Spinal cord (tissue), 9 donors: ENCODE measurements at regions not wholly inside any gene's neighbourhood (a gene's known extent, or its start where the extent isn't known, plus 50 kb on each side); places are given as distances from the start of the nearest gene placed in this dataset.
A peak's percentile ranks its signal among the peaks of the same experiment; 100 is the strongest.

ENCODE experiments used
- DNase-seq, 6 donors: peaks; one replicate each; pipeline versions ENCODE4 v3.0.0 to v3.0.0-alpha.2; 2013 to 2015; ENCODE audit warnings: low spot score in 6 of 6, low read depth in 4 of 6
- H3K27ac ChIP-seq: one replicate; pipeline ENCODE4 v1.5.1; 2013; ENCODE audit warnings: low read depth, low read length, control low read depth
- H3K27me3 ChIP-seq: one replicate; pipeline ENCODE4 v1.6.1; 2013; ENCODE audit warnings: low read length; ENCODE audit not compliant: control insufficient read depth, insufficient read depth
- H3K36me3 ChIP-seq: one replicate; pipeline ENCODE4 v1.6.1; 2013; ENCODE audit warnings: low read length; ENCODE audit not compliant: control insufficient read depth, insufficient read depth
- H3K4me1 ChIP-seq: one replicate; pipeline ENCODE4 v1.6.1; 2013; ENCODE audit warnings: low read length; ENCODE audit not compliant: control insufficient read depth, insufficient read depth
- H3K4me3 ChIP-seq: one replicate; pipeline ENCODE4 v1.5.1; 2013; ENCODE audit warnings: low read depth, low read length, control low read depth
- H3K9me3 ChIP-seq: one replicate; pipeline ENCODE4 v1.6.1; 2013; ENCODE audit warnings: low read length; ENCODE audit not compliant: control insufficient read depth, insufficient read depth
- WGBS: methylation state at CpG from one replicate; pipeline ENCODE4 v1.1.5; 2013; ENCODE audit warnings: missing lambda C conversion rate; ENCODE audit not compliant: insufficient coverage; 5-methylcytosine and 5-hydroxymethylcytosine counted together
- donor health status: healthy.

GRCh38 chr1:79441238-79441637 lies 434.7 kb upstream of the ADGRL4 start:
- no CpG with 5 or more reads among the region's 2 CpGs for WGBS

GRCh38 chr1:79437540-79437939 lies 431.0 kb upstream of the ADGRL4 start:
- no CpG with 5 or more reads among the region's 2 CpGs for WGBS
- no peak overlapping the region for H3K27ac ChIP-seq

More at GRCh38 chr1:79441238-79441637, 434.7 kb upstream of the ADGRL4 start:
- Histone ChIP-seq H3K4me3 (no peak overlapping the region), H3K36me3 (no peaks in the 10 kb centered on the region), H3K9me3 (no peaks in the 10 kb centered on the region), H3K27me3 (no peaks in the 10 kb centered on the region), H3K4me1 (no peaks in the 10 kb centered on the region), H3K27ac (no peak overlapping the region)
- DNase-seq: no peak

GRCh38 chr1:79431340-79431739 lies 424.8 kb upstream of the ADGRL4 start:
- Histone ChIP-seq H3K27me3 (no peaks in the 10 kb centered on the region), H3K27ac (no peak overlapping the region), H3K9me3 (no peaks in the 10 kb centered on the region), H3K36me3 (no peaks in the 10 kb centered on the region), H3K4me3 (no peak overlapping the region), H3K4me1 (no peaks in the 10 kb centered on the region)
- WGBS: 67% methylated on average over 2 of the region's 2 CpGs
- DNase-seq: no peak

More at GRCh38 chr1:79437540-79437939, 431.0 kb upstream of the ADGRL4 start:
- no peaks in the 10 kb centered on the region for H3K27me3 ChIP-seq
- no peaks in the 10 kb centered on the region for H3K4me1 ChIP-seq
- no peaks in the 10 kb centered on the region for H3K36me3 ChIP-seq
- no peaks in the 10 kb centered on the region for H3K9me3 ChIP-seq
- DNase-seq: no peak
- no peak overlapping the region for H3K4me3 ChIP-seq

- H3K4me3 ChIP-seq: no peak overlapping the region
- H3K27me3 ChIP-seq: no peaks in the 10 kb centered on the region
- 75% methylated on average over 8 of the region's 11 CpGs for WGBS
- no peak overlapping the region for H3K27ac ChIP-seq
- DNase-seq: no peak
- no peaks in the 10 kb centered on the region for H3K4me1 ChIP-seq
- no peaks in the 10 kb centered on the region for H3K9me3 ChIP-seq
- no peaks in the 10 kb centered on the region for H3K36me3 ChIP-seq
These were observed 423.9 kb upstream of the ADGRL4 start for GRCh38 chr1:79430437-79430836.

GRCh38 chr1:79422726-79423125 lies 416.2 kb upstream of the ADGRL4 start:
- no peak overlapping the region for H3K27ac ChIP-seq
- no peaks in the 10 kb centered on the region for H3K27me3 ChIP-seq
- H3K9me3 ChIP-seq: no peaks in the 10 kb centered on the region
- peak in 1 of 6 donors; percentile 8 for DNase-seq
- WGBS: no CpG with 5 or more reads among the region's 2 CpGs
- no peaks in the 10 kb centered on the region for H3K36me3 ChIP-seq
- H3K4me3 ChIP-seq: no peak overlapping the region
- no peaks in the 10 kb centered on the region for H3K4me1 ChIP-seq

- Histone ChIP-seq H3K4me3 (no peak overlapping the region), H3K36me3 (no peaks in the 10 kb centered on the region), H3K27me3 (no peaks in the 10 kb centered on the region), H3K4me1 (no peaks in the 10 kb centered on the region), H3K27ac (no peak overlapping the region), H3K9me3 (no peaks in the 10 kb centered on the region)
- no peak for DNase-seq
- 80% methylated on average over 1 of the region's 2 CpGs for WGBS
These were observed 392.0 kb upstream of the ADGRL4 start for GRCh38 chr1:79398501-79398900.

- Histone ChIP-seq H3K4me1 (no peaks in the 10 kb centered on the region), H3K27me3 (no peaks in the 10 kb centered on the region), H3K36me3 (no peaks in the 10 kb centered on the region), H3K4me3 (no peak overlapping the region), H3K27ac (no peak overlapping the region), H3K9me3 (no peaks in the 10 kb centered on the region)
- no CpG with 5 or more reads among the region's 2 CpGs for WGBS
- DNase-seq: no peak
These were observed 390.4 kb upstream of the ADGRL4 start for GRCh38 chr1:79396901-79397300.

GRCh38 chr1:79388694-79389361 lies 382.3 kb upstream of the ADGRL4 start:
- Histone ChIP-seq H3K4me3 (no peak overlapping the region), H3K36me3 (no peaks in the 10 kb centered on the region), H3K4me1 (no peaks in the 10 kb centered on the region), H3K27me3 (no peaks in the 10 kb centered on the region), H3K9me3 (no peaks in the 10 kb centered on the region), H3K27ac (no peak overlapping the region)
- WGBS: no CpG with 5 or more reads among the region's 3 CpGs
- no peak for DNase-seq

- WGBS: 89% methylated on average over 1 of the region's 1 CpG
- H3K4me1 ChIP-seq: no peaks in the 10 kb centered on the region
These were observed 380.2 kb upstream of the ADGRL4 start for GRCh38 chr1:79386730-79387129.

GRCh38 chr1:79380078-79380477 lies 373.5 kb upstream of the ADGRL4 start:
- Histone ChIP-seq H3K27me3 (no peaks in the 10 kb centered on the region), H3K27ac (no peak overlapping the region), H3K4me1 (no peaks in the 10 kb centered on the region), H3K4me3 (no peak overlapping the region), H3K9me3 (no peaks in the 10 kb centered on the region), H3K36me3 (no peaks in the 10 kb centered on the region)
- WGBS: no CpG with 5 or more reads among the region's 3 CpGs
- no peak for DNase-seq

More at GRCh38 chr1:79386730-79387129, 380.2 kb upstream of the ADGRL4 start:
- no peak for DNase-seq
- Histone ChIP-seq H3K27ac (no peak overlapping the region), H3K9me3 (no peaks in the 10 kb centered on the region), H3K36me3 (no peaks in the 10 kb centered on the region), H3K27me3 (no peaks in the 10 kb centered on the region), H3K4me3 (no peak overlapping the region)
